GM13977 (cell line): ENCODE measurements at regions not wholly inside any gene's neighbourhood (a gene's known extent, or its start where the extent isn't known, plus 50 kb on each side); places are given as distances from the start of the nearest gene placed in this dataset.
"Not testable (repeated sequence)": the region's sequence is repeated elsewhere in the genome, so short reads cannot be mapped to it uniquely, and the experiment has no call there.

Experiments
- DNase-seq: peaks from one replicate; pipeline ENCODE4 v3.0.0; 2012; ENCODE audit warnings: low spot score
- CTCF ChIP-seq: IDR thresholded peaks from 2 replicates; pipeline ENCODE4 v1.5.1; 2012; ENCODE audit warnings: mild to moderate bottlenecking, control low read depth; ENCODE audit not compliant: insufficient read depth; ENCODE audit errors: extremely low read depth, missing control alignments
- in situ Hi-C: fragments of 300-500 bp; cut with MboI; formaldehyde crosslinking; loops from one replicate; pipeline ENCODE4 v1.12.0; 2022; ENCODE audit warnings: low sequenced_read_pairs, low pct_unique_long_range_greater_than_20kb, mixed read lengths, inconsistent platforms; ENCODE audit not compliant: unreplicated experiment

- TF ChIP-seq CTCF, result no peak
- DNase-seq, result no peak
- in situ Hi-C loops, result no loop called here
Measured at GRCh38 chr3:159371961-159372360, 570.1 kb downstream of the MFSD1 start.

GRCh38 chr3:159378396-159379194, 576.7 kb downstream of the MFSD1 start:
- in situ Hi-C loops, result no loop called here
- DNase-seq, result no peak
- no peak for TF ChIP-seq CTCF

GRCh38 chr3:159380891-159381290, 579.0 kb downstream of the MFSD1 start:
- in situ Hi-C loops, result no loop called here
- DNase-seq, result no peak
- no peak for TF ChIP-seq CTCF

GRCh38 chr3:159390656-159391212, 588.9 kb downstream of the MFSD1 start:
- DNase-seq, result no peak
- TF ChIP-seq CTCF, result no peak
- in situ Hi-C loops, result no loop called here

GRCh38 chr3:159397683-159398082, 591.0 kb upstream of the IL12A start:
- DNase-seq, in situ Hi-C loops: not testable (repeated sequence)

- in situ Hi-C loops, result no loop called here
- no peak for DNase-seq
- no peak for TF ChIP-seq CTCF
Measured at GRCh38 chr3:159401069-159401468, 587.6 kb upstream of the IL12A start.

- DNase-seq, in situ Hi-C loops: not testable (repeated sequence)
Measured at GRCh38 chr3:159409711-159410110, 578.9 kb upstream of the IL12A start.
